NOMO-1 treated with DMSO at 0.1 percent for 48 hours (cell line): ENCODE measurements at regions not wholly inside any gene's neighbourhood (a gene's known extent, or its start where the extent isn't known, plus 50 kb on each side); places are given as distances from the start of the nearest gene placed in this dataset.

Experiments
- DNase-seq: peaks from one replicate; lab custom pipeline; 2025; ENCODE audit not compliant: unreplicated experiment; lab: John Stamatoyannopoulos, UW

GRCh38 chr7:118615-119391, 73.6 kb upstream of the FAM20C start:
- DNase-seq: peak; percentile 64

- peak; percentile 57 for DNase-seq
Measured at GRCh38 chr7:119392-120163, 72.8 kb upstream of the FAM20C start.

- DNase-seq: no peak
Measured at GRCh38 chr7:120164-120991, 72.0 kb upstream of the FAM20C start.

- no peak for DNase-seq
Measured at GRCh38 chr7:121002-121785, 71.2 kb upstream of the FAM20C start.

GRCh38 chr7:123237-123636, 69.1 kb upstream of the FAM20C start:
- no peak for DNase-seq

GRCh38 chr7:124130-124949, 68.0 kb upstream of the FAM20C start:
- DNase-seq: no peak

- DNase-seq: no peak
Measured at GRCh38 chr7:125061-125475, 67.3 kb upstream of the FAM20C start.

GRCh38 chr7:125661-126060, 66.7 kb upstream of the FAM20C start:
- DNase-seq: no peak

- no peak for DNase-seq
Measured at GRCh38 chr7:126368-126767, 66.0 kb upstream of the FAM20C start.

GRCh38 chr7:127064-127598, 65.2 kb upstream of the FAM20C start:
- no peak for DNase-seq

- DNase-seq: peak; percentile 18
Measured at GRCh38 chr7:128171-129080, 63.9 kb upstream of the FAM20C start.

- peak; percentile 41 for DNase-seq
Measured at GRCh38 chr7:129366-130221, 62.8 kb upstream of the FAM20C start.

- DNase-seq: no peak
Measured at GRCh38 chr7:130222-130572, 62.2 kb upstream of the FAM20C start.

- no peak for DNase-seq
Measured at GRCh38 chr7:130875-131780, 61.2 kb upstream of the FAM20C start.

- no peak for DNase-seq
Measured at GRCh38 chr7:131781-132482, 60.4 kb upstream of the FAM20C start.

- no peak for DNase-seq
Measured at GRCh38 chr7:132899-133298, 59.5 kb upstream of the FAM20C start.
